Activated CD8-positive, alpha-beta T cell treated with anti-CD3 and anti-CD28 coated beads for 36 hours (primary cell): ENCODE measurements at regions not wholly inside any gene's neighbourhood (a gene's known extent, or its start where the extent isn't known, plus 50 kb on each side); places are given as distances from the start of the nearest gene placed in this dataset.
A peak's percentile ranks its signal among the peaks of the same experiment; 100 is the strongest.

Source experiments
- ATAC-seq: fragments of 200-7000 bp; cut with Tn5 transposase; one replicate; pipeline ENCODE4 v1.10.0; 2021; ENCODE audit warnings: mild to moderate bottlenecking, moderate library complexity
- CTCF ChIA-PET: fragments of 350-600 bp; sonication (Branson Sonifier 250); formaldehyde crosslinking; loops from one replicate; lab custom pipeline; 2021; ENCODE audit warnings: antibody characterized with exemption; lab: Charles Lee
- POLR2A ChIA-PET: fragments of 350-600 bp; sonication (Branson Sonifier 250); formaldehyde crosslinking; loops from one replicate; lab custom pipeline; 2021; ENCODE audit warnings: antibody characterized with exemption; lab: Charles Lee
- DNase-seq: peaks from one replicate; pipeline ENCODE4 v3.0.0-alpha.2; 2020
- H3K27ac Mint-ChIP-seq: one replicate; pipeline ENCODE4 v1.8.0; 2021; ENCODE audit warnings: mild to moderate bottlenecking, mixed read lengths
- H3K27me3 Mint-ChIP-seq: one replicate; pipeline ENCODE4 v1.8.0; 2021; ENCODE audit warnings: mixed read lengths
- H3K36me3 Mint-ChIP-seq: one replicate; pipeline ENCODE4 v1.8.0; 2021; ENCODE audit warnings: low read depth, mixed read lengths
- H3K4me1 Mint-ChIP-seq: one replicate; pipeline ENCODE4 v1.8.0; 2021; ENCODE audit warnings: low read depth, mixed read lengths
- H3K4me3 Mint-ChIP-seq: one replicate; pipeline ENCODE4 v1.8.0; 2021; ENCODE audit warnings: mild to moderate bottlenecking, moderate library complexity, mixed read lengths
- H3K9me3 Mint-ChIP-seq: one replicate; pipeline ENCODE4 v1.8.0; 2021; ENCODE audit warnings: mixed read lengths
- intact Hi-C: fragments of 100-400 bp; cut with micrococcal nuclease; formaldehyde crosslinking; loops from one replicate; pipeline ENCODE4 v1.10.0; 2022
- TF ChIP-seq, protein P1 (sequence below): fragments of 200-600 bp; IDR thresholded peaks from one replicate; pipeline ENCODE4 v1.8.0; 2022; ENCODE audit warnings: antibody characterized with exemption, mild to moderate bottlenecking

DNA sequence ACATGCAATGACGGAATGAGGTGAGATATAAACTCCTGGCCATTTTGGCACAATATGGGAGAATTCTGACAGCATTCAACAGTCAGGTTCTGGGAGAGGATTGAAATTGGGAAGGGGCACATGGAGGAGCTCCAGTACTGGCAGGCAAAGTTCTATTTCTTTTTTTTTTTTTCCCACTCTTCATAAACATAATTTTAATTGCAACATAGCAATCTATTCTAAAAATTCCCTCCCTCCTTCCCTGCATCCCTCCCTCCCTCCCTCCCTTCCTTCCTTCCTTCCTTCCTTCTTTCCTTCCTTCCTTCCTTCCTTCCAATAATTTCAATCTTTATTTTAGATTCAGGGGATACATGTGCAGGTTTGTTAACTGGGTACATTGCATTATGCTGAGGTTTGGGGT, 93.2 kb downstream of the PTCSC3 start:
- TF ChIP-seq, protein P1, sequence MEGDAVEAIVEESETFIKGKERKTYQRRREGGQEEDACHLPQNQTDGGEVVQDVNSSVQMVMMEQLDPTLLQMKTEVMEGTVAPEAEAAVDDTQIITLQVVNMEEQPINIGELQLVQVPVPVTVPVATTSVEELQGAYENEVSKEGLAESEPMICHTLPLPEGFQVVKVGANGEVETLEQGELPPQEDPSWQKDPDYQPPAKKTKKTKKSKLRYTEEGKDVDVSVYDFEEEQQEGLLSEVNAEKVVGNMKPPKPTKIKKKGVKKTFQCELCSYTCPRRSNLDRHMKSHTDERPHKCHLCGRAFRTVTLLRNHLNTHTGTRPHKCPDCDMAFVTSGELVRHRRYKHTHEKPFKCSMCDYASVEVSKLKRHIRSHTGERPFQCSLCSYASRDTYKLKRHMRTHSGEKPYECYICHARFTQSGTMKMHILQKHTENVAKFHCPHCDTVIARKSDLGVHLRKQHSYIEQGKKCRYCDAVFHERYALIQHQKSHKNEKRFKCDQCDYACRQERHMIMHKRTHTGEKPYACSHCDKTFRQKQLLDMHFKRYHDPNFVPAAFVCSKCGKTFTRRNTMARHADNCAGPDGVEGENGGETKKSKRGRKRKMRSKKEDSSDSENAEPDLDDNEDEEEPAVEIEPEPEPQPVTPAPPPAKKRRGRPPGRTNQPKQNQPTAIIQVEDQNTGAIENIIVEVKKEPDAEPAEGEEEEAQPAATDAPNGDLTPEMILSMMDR = no peak
- H3K27me3 Mint-ChIP-seq = peaks cover 4% of the 10 kb centered on the region
- no peaks in the 10 kb centered on the region for H3K36me3 Mint-ChIP-seq
- no peak for ATAC-seq
- no peak for DNase-seq
- POLR2A ChIA-PET = no interaction called here
- H3K4me3 Mint-ChIP-seq = no peak overlapping the region
- no peaks in the 10 kb centered on the region for H3K4me1 Mint-ChIP-seq
- H3K9me3 Mint-ChIP-seq = no peaks in the 10 kb centered on the region
- intact Hi-C loops = no loop called here
- no peak overlapping the region for H3K27ac Mint-ChIP-seq
- CTCF ChIA-PET = interaction anchor here (1.6 kb wide), 1 partner anchor 14 kb away, joined by 9 read pairs; no protein-coding TSS in a partner anchor

DNA sequence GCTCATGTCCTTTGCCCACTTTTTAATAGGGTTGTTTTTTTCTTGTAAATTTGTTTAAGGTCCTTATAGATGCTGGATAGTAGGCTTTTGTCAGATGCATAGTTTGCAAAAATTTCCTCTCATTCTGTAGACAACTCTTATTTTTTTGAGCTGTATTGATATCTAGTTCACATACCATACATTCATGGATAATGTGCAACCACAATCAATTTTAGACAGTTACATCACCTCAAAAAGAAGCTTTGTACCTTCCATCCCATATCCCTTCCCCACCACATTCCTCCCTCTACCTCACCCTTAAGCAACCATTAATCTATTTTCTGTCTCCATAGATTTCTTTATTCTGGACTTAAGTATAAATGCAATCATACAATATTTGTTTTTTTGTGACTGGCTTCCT, 98.4 kb downstream of the PTCSC3 start:
- Mint-ChIP-seq H3K27me3 (peaks cover 13% of the 10 kb centered on the region), H3K4me3 (no peak overlapping the region), H3K9me3 (peaks cover 2% of the 10 kb centered on the region), H3K36me3 (no peaks in the 10 kb centered on the region), H3K4me1 (no peaks in the 10 kb centered on the region), H3K27ac (no peak overlapping the region)
- POLR2A ChIA-PET = no interaction called here
- DNase-seq = no peak
- TF ChIP-seq, protein P1 = no peak
- no peak for ATAC-seq
- CTCF ChIA-PET = interaction anchor here (3.0 kb wide), 1 partner anchor 9 kb away, joined by 16 read pairs; no protein-coding TSS in a partner anchor
- intact Hi-C loops = no loop called here

DNA sequence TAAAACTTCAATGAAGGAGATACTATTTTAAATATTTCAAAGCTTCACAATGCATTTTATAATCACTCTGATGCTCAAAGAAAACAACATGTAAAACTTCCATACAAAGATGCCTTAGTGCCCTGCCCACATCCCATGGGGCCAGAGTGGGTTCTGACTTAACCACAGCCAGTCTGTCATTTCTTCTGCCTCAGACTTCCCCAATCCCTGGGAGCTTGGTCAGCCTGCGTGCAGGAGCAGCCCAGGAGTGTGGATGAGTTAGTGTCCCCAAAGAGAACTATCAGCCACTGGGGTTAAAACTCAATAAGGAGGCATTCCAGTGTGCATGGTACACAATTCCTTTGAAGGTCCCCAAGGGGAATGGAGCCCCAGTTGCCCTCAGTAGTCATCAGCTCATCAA, 100.3 kb downstream of the PTCSC3 start:
- H3K9me3 Mint-ChIP-seq = peaks cover 2% of the 10 kb centered on the region
- ATAC-seq (no peak), DNase-seq (no peak)
- CTCF ChIA-PET = no interaction called here
- no peaks in the 10 kb centered on the region for H3K36me3 Mint-ChIP-seq
- POLR2A ChIA-PET = no interaction called here
- intact Hi-C loops = no loop called here
- TF ChIP-seq, protein P1 = no peak
- H3K4me3 Mint-ChIP-seq = no peak overlapping the region
- H3K27me3 Mint-ChIP-seq = peaks cover 19% of the 10 kb centered on the region
- no peaks in the 10 kb centered on the region for H3K4me1 Mint-ChIP-seq
- H3K27ac Mint-ChIP-seq = no peak overlapping the region

DNA sequence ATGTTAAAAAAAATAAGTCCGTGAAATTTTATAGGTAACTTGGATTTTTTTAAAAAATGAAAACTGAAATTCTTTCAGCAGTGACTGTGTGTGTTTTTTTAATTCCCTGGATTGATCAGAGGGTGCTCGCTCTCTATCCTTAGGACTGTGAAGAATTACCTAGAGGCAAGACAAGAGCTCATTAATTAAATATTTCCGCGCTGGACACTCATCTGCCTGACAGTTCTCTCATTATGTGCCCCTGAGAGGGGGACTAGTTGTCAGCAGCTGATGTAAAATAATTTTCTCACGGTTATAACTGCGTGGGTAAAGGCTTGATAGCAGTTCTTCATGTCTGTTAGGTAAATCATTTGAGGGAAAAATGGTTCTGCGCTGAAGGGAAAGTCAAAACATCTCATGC, 101.3 kb downstream of the PTCSC3 start:
- intact Hi-C loops = no loop called here
- Mint-ChIP-seq H3K4me3 (no peak overlapping the region), H3K36me3 (no peaks in the 10 kb centered on the region), H3K4me1 (no peaks in the 10 kb centered on the region), H3K27me3 (peaks cover 25% of the 10 kb centered on the region), H3K9me3 (peaks cover 2% of the 10 kb centered on the region), H3K27ac (no peak overlapping the region)
- POLR2A ChIA-PET = no interaction called here
- TF ChIP-seq, protein P1 = no peak
- CTCF ChIA-PET = no interaction called here
- ATAC-seq (no peak), DNase-seq (no peak)

DNA sequence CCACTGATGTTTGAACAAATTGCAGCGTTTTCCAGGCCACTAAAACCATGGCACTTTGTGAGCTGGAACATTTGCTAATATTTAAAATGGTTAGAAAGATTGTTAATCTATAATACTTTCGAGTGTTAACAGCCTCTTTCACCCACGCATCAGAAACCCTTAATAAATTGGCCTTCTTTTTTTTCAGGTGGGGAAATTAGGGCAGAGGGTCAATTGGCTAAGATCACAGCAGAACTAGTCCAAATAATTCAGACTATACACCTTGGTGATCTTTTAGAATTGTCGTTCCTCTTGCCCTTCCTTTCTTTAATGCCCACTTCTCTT, 105.8 kb downstream of the PTCSC3 start:
- Mint-ChIP-seq H3K4me3 (no peak overlapping the region), H3K4me1 (peaks cover 2% of the 10 kb centered on the region), H3K27me3 (peaks cover 27% of the 10 kb centered on the region), H3K9me3 (no peaks in the 10 kb centered on the region), H3K36me3 (no peaks in the 10 kb centered on the region), H3K27ac (no peak overlapping the region)
- POLR2A ChIA-PET = no interaction called here
- DNase-seq = no peak
- CTCF ChIA-PET = interaction anchor here (0.7 to 8.3 kb wide), 31 partner anchors 9 to 531 kb away, joined by 3 to 126 read pairs (median 6); no protein-coding TSS in a partner anchor
- intact Hi-C loops = loop anchor here (2.0 to 5.0 kb wide), 2 partner anchors 188 to 307 kb away; no protein-coding TSS in a partner anchor
- ATAC-seq = no peak
- TF ChIP-seq, protein P1 = peak; percentile 39
